Effector memory CD8-positive, alpha-beta T cell (primary cell): ENCODE measurements at regions not wholly inside any gene's neighbourhood (a gene's known extent, or its start where the extent isn't known, plus 50 kb on each side); places are given as distances from the start of the nearest gene placed in this dataset.
"Not testable (repeated sequence)": the region's sequence is repeated elsewhere in the genome, so short reads cannot be mapped to it uniquely, and the experiment has no call there.

Experiments used
- ATAC-seq: fragments of 150-1000 bp; cut with Tn5 transposase; replicated peaks from 2 replicates; pipeline ENCODE4 v1.10.0; 2021; ENCODE audit warnings: mild to moderate bottlenecking, moderate library complexity
- DNase-seq, 3 experiments: peaks; one replicate each; pipeline ENCODE4 v3.0.0; 2021
- H3K27ac Mint-ChIP-seq, 2 donors: one replicate each; pipeline ENCODE4 v1.8.0; 2022; ENCODE audit warnings: mild to moderate bottlenecking in 2 of 2, mixed read lengths in 2 of 2, moderate library complexity in 2 of 2
- H3K27me3 Mint-ChIP-seq, 2 donors: one replicate each; pipeline ENCODE4 v1.8.0; 2022; ENCODE audit warnings: mixed read lengths in 2 of 2
- H3K36me3 Mint-ChIP-seq: one replicate; pipeline ENCODE4 v1.8.0; 2022; ENCODE audit warnings: mild to moderate bottlenecking, moderate library complexity, mixed read lengths; ENCODE audit not compliant: insufficient read depth
- H3K4me1 Mint-ChIP-seq, 2 donors: one replicate each; pipeline ENCODE4 v1.8.0; 2022; ENCODE audit warnings: low read depth in 2 of 2, mixed read lengths in 2 of 2
- H3K4me3 Mint-ChIP-seq, 2 donors: one replicate each; pipeline ENCODE4 v1.8.0; 2022; ENCODE audit warnings: mild to moderate bottlenecking in 2 of 2, mixed read lengths in 2 of 2, moderate library complexity in 2 of 2
- H3K9me3 Mint-ChIP-seq, 2 donors: one replicate each; pipeline ENCODE4 v1.8.0; 2022; ENCODE audit warnings: mixed read lengths in 2 of 2

DNA sequence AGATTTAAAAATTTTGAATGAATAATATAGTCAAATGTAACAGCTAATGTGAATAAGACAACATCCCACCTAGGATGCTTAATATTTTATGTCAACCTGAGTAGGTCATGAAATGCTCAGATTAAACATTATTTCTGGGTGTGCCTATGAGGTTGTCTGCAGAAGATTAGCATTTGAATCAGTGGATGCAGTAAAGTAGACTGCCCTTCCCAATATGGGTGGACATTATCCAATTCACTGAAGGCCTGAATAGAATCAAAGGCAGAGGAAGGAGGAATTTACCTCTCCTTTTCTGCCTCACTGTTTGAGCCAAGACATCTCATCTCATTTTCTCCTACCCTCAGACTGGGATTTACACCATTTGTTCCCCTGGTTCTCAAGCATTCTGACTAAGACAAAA is 1582.3 kb downstream of the EFNA5 start:
- Mint-ChIP-seq H3K4me3 (no peak overlapping the region), H3K9me3 (peaks cover 0 to 6% of the 10 kb centered on the region in 2 donors), H3K27ac (no peak overlapping the region), H3K27me3 (no peaks in the 10 kb centered on the region), H3K4me1 (no peaks in the 10 kb centered on the region), H3K36me3 (no peaks in the 10 kb centered on the region)
- DNase-seq (no peak), ATAC-seq (no peak)

DNA sequence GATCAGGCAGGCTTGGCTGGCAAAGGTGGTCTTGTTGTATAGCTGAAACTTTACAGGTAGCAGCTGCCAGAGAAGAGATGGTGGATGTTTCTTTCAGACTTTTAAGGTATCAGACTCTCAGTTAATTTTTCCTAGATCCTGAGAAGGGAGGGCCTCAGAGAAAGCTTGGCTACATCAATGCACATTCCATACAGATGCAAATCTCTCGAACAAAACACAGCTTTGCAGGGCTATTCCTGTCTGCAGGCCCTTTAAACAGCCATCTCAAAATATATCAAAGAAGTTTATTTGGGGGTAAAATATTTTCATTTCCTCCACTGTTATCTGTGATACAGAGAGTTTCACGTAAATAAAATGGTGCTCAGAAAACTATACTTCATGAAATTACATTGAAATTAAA is 1584.4 kb downstream of the EFNA5 start:
- Mint-ChIP-seq H3K4me3 (no peak overlapping the region), H3K4me1 (no peaks in the 10 kb centered on the region), H3K27ac (no peak overlapping the region), H3K9me3 (peaks cover 0 to 6% of the 10 kb centered on the region in 2 donors), H3K36me3 (no peaks in the 10 kb centered on the region), H3K27me3 (no peaks in the 10 kb centered on the region)
- ATAC-seq (no peak), DNase-seq (no peak)

- Mint-ChIP-seq H3K27me3 (no peaks in the 10 kb centered on the region), H3K4me1 (no peaks in the 10 kb centered on the region), H3K9me3 (peaks cover 2 to 6% of the 10 kb centered on the region in 2 donors), H3K36me3 (no peaks in the 10 kb centered on the region), H3K27ac (no peak overlapping the region), H3K4me3 (no peak overlapping the region)
- ATAC-seq (no peak), DNase-seq (no peak)
Observed at GRCh38 chr5:106085556-106085955, 1585.2 kb downstream of the EFNA5 start.

DNA sequence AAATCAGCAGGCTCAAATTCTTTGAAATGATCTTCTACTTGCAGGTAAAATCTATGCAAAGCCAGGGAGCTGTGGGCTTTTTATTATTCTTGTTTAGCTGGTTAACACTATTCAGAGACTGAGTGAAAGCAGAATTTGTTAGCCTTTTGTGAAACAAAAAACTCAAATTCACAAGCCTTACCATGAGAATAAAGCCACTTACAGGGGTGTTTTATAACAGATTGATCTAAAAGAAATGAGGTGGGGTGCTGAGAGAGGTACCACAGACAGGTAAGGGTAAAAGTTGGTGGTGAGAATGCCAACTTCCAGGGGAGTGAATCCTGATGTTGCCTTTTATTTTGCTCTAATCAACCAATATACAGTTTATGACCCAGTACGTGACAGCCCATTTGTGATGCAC is 1585.6 kb downstream of the EFNA5 start:
- no peak overlapping the region for H3K4me3 Mint-ChIP-seq
- no peak for DNase-seq
- no peaks in the 10 kb centered on the region for H3K27me3 Mint-ChIP-seq
- H3K9me3 Mint-ChIP-seq: peaks cover 4 to 6% of the 10 kb centered on the region in 2 donors
- ATAC-seq: no peak
- H3K27ac Mint-ChIP-seq: no peak overlapping the region
- no peaks in the 10 kb centered on the region for H3K36me3 Mint-ChIP-seq
- no peaks in the 10 kb centered on the region for H3K4me1 Mint-ChIP-seq

GRCh38 chr5:106080535-106080934 is 1590.2 kb downstream of the EFNA5 start:
- Mint-ChIP-seq H3K36me3 (no peaks in the 10 kb centered on the region), H3K4me1 (no peaks in the 10 kb centered on the region), H3K27me3 (no peaks in the 10 kb centered on the region), H3K27ac (no peak overlapping the region), H3K4me3 (no peak overlapping the region), H3K9me3 (peaks cover 4% of the 10 kb centered on the region in 2 donors)
- no peak for DNase-seq
- no peak for ATAC-seq

DNA sequence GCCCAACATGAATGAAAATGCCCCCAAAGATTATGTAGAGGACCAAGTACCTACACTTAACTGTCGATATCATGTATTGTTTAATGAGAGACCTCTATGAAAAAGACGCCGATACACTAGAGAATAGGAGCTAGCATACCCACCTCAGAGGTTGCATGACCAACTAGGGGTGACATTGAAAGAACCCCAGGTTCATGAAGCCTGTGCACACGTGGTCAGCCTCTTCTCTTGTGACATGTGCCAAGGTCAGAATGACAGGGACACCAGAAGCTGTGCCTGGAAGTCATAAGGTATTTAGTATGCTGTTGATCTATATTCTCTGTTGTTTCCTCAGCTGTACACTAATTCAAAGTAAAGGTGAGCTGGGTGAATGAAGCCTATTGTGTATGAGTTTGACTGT is 1594.1 kb downstream of the EFNA5 start:
- no peak overlapping the region for H3K27ac Mint-ChIP-seq
- H3K4me3 Mint-ChIP-seq: no peak overlapping the region
- ATAC-seq (no peak), DNase-seq (no peak)
- no peaks in the 10 kb centered on the region for H3K36me3 Mint-ChIP-seq
- peaks cover 0 to 4% of the 10 kb centered on the region in 2 donors for H3K9me3 Mint-ChIP-seq
- H3K4me1 Mint-ChIP-seq: no peaks in the 10 kb centered on the region
- H3K27me3 Mint-ChIP-seq: no peaks in the 10 kb centered on the region

- Mint-ChIP-seq H3K4me3 (no peak overlapping the region), H3K36me3 (no peaks in the 10 kb centered on the region), H3K27ac (no peak overlapping the region), H3K27me3 (no peaks in the 10 kb centered on the region), H3K9me3 (peaks cover 0 to 5% of the 10 kb centered on the region in 2 donors), H3K4me1 (no peaks in the 10 kb centered on the region)
- DNase-seq: no peak
- ATAC-seq: no peak
Observed at GRCh38 chr5:106072208-106072607, 1598.5 kb downstream of the EFNA5 start.

GRCh38 chr5:106047341-106047740 is 1623.4 kb downstream of the EFNA5 start:
- no peak overlapping the region for H3K4me3 Mint-ChIP-seq
- H3K9me3 Mint-ChIP-seq: no peaks in the 10 kb centered on the region
- no peaks in the 10 kb centered on the region for H3K27me3 Mint-ChIP-seq
- no peaks in the 10 kb centered on the region for H3K36me3 Mint-ChIP-seq
- H3K27ac Mint-ChIP-seq: no peak overlapping the region
- DNase-seq (no peak), ATAC-seq (no peak)
- H3K4me1 Mint-ChIP-seq: no peaks in the 10 kb centered on the region

GRCh38 chr5:106032069-106032468 is 1638.7 kb downstream of the EFNA5 start:
- not testable (repeated sequence) for H3K9me3 Mint-ChIP-seq, ATAC-seq, H3K36me3 Mint-ChIP-seq, H3K4me1 Mint-ChIP-seq, H3K27me3 Mint-ChIP-seq, H3K27ac Mint-ChIP-seq, DNase-seq, H3K4me3 Mint-ChIP-seq

GRCh38 chr5:106028314-106028713 is 1642.4 kb downstream of the EFNA5 start:
- no peak overlapping the region for H3K4me3 Mint-ChIP-seq
- H3K27me3 Mint-ChIP-seq: no peaks in the 10 kb centered on the region
- H3K36me3 Mint-ChIP-seq: no peaks in the 10 kb centered on the region
- ATAC-seq (no peak), DNase-seq (no peak)
- peaks cover 0 to 3% of the 10 kb centered on the region in 2 donors for H3K9me3 Mint-ChIP-seq
- no peak overlapping the region for H3K27ac Mint-ChIP-seq
- no peaks in the 10 kb centered on the region for H3K4me1 Mint-ChIP-seq

DNA sequence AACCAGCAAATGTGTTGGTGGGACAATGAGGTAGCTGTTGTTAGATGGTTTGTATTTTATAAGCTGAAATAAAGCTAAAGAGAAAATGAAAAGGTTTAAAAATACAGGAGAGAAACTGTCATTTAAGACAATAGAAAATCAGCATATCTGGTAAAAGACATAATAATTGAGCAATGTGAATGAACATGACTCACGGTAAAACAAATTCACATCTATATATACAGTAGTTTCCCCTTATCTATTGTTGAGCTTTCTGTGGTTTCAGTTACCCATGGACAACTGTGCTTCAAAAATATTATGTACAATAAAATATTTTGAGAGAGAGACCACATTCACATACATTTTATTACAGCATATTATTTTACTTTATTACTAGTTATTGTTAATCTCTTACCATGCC is 1649.8 kb downstream of the EFNA5 start:
- ATAC-seq (no peak), DNase-seq (no peak)
- Mint-ChIP-seq H3K27ac (no peak overlapping the region), H3K27me3 (no peaks in the 10 kb centered on the region), H3K36me3 (no peaks in the 10 kb centered on the region), H3K9me3 (peaks cover 6 to 7% of the 10 kb centered on the region in 2 donors), H3K4me1 (no peaks in the 10 kb centered on the region), H3K4me3 (no peak overlapping the region)

DNA sequence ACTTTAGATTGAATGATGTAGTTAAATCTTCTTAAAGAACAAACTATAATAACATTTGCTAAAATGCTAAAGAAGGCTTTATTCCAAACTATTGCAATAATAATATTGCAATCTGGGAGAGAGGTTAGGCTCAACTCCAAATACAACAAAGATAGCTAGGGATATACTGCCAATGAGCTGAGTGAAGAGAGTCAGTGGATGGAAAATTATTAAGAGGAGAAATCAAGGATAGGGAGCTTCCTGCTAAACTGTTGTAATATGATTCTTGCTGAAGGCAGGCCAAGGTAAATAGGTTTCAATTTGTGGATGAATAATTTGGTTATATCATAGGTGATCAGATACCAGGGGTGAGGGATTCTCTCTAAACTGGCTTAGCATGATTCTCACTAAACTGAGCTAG is 1651.5 kb downstream of the EFNA5 start:
- no peak for DNase-seq
- H3K4me1 Mint-ChIP-seq: no peaks in the 10 kb centered on the region
- H3K36me3 Mint-ChIP-seq: no peaks in the 10 kb centered on the region
- peaks cover 4 to 7% of the 10 kb centered on the region in 2 donors for H3K9me3 Mint-ChIP-seq
- no peak overlapping the region for H3K27ac Mint-ChIP-seq
- ATAC-seq: no peak
- no peak overlapping the region for H3K4me3 Mint-ChIP-seq
- H3K27me3 Mint-ChIP-seq: no peaks in the 10 kb centered on the region

DNA sequence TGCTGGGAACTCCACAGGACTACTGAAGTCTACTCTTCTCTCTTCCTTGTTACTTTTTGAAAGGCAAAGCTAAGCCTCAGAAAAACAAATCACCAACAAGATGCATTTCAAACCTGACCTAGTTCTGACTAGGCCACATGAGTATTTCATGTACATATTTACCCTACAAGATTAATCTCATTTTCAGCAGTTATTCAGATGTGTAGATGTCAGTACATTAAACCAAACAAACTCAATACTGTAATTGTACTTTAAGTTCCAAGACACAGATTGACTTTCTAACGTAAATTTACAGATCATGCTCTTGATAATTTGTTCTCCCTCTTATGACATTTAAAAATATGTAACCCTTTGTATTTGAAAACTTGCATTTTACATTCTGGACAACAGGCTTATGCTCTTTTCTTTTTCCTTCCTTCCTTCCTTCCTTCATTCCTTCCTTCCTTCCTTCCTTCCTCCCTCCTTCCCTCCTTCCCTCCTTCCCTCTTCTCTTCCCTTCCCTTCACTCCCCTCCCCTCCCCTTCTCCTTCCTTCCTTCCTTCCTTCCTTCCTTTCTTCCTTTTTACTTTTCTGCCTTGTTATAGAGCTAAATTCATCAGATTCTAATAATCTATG is 1653.4 kb downstream of the EFNA5 start:
- H3K4me3 Mint-ChIP-seq: no peak overlapping the region
- no peaks in the 10 kb centered on the region for H3K4me1 Mint-ChIP-seq
- H3K9me3 Mint-ChIP-seq: peaks cover 4 to 7% of the 10 kb centered on the region in 2 donors
- H3K27me3 Mint-ChIP-seq: no peaks in the 10 kb centered on the region
- no peak overlapping the region for H3K27ac Mint-ChIP-seq
- no peak for DNase-seq
- ATAC-seq: no peak
- no peaks in the 10 kb centered on the region for H3K36me3 Mint-ChIP-seq

DNA sequence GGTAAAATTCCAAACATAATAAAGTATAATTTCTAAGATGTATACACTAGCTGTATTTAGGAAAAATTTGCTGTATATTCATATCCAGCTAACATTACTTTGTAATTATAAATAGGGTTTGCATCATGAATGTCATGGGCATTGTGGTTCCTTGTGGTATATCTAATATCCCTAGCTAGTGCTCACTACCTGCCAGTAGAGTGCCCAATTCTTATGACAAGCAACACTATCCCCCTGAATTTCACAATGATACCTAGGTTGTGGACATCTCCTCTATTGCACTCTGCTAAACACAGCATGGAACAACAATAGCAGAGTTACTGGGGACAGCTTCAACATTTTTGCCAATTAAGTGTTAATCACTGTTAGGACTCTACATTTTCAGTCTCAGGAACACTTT is 1656.5 kb downstream of the EFNA5 start:
- no peaks in the 10 kb centered on the region for H3K27me3 Mint-ChIP-seq
- H3K36me3 Mint-ChIP-seq: no peaks in the 10 kb centered on the region
- H3K9me3 Mint-ChIP-seq: peaks cover 7 to 11% of the 10 kb centered on the region in 2 donors
- ATAC-seq (no peak), DNase-seq (no peak)
- no peak overlapping the region for H3K4me3 Mint-ChIP-seq
- no peak overlapping the region for H3K27ac Mint-ChIP-seq
- H3K4me1 Mint-ChIP-seq: no peaks in the 10 kb centered on the region

GRCh38 chr5:106006242-106006641 is 1664.5 kb downstream of the EFNA5 start:
- no peaks in the 10 kb centered on the region for H3K36me3 Mint-ChIP-seq
- no peak overlapping the region for H3K4me3 Mint-ChIP-seq

More at GRCh38 chr5:106006242-106006641, 1664.5 kb downstream of the EFNA5 start:
- DNase-seq: no peak
- H3K27ac Mint-ChIP-seq: no peak overlapping the region
- ATAC-seq: no peak
- no peaks in the 10 kb centered on the region for H3K4me1 Mint-ChIP-seq
- peaks cover 11 to 32% of the 10 kb centered on the region in 2 donors for H3K9me3 Mint-ChIP-seq
- no peaks in the 10 kb centered on the region for H3K27me3 Mint-ChIP-seq
